ENCODE measurements at regions not wholly inside any gene's neighbourhood (a gene's known extent, or its start where the extent isn't known, plus 50 kb on each side); places are given as distances from the start of the nearest gene placed in this dataset.
A peak's percentile ranks its signal among the peaks of the same experiment; 100 is the strongest.

- DNase-seq, result no peak
Measured at GRCh38 chr3:152097770-152098169, 171.0 kb upstream of the MBNL1 start.

- DNase-seq, result no peak
Measured at GRCh38 chr3:152100491-152101132, 168.1 kb upstream of the MBNL1 start.

GRCh38 chr3:152102410-152102809 lies 166.3 kb upstream of the MBNL1 start:
- DNase-seq, result no peak

GRCh38 chr3:152103257-152103656 lies 165.5 kb upstream of the MBNL1 start:
- no peak for DNase-seq

GRCh38 chr3:152104847-152105415 lies 163.8 kb upstream of the MBNL1 start:
- DNase-seq, result no peak

GRCh38 chr3:152105446-152105845 lies 163.3 kb upstream of the MBNL1 start:
- DNase-seq, result no peak

- DNase-seq, result no peak
Measured at GRCh38 chr3:152109038-152109437, 159.7 kb upstream of the MBNL1 start.

- DNase-seq, result no peak
Measured at GRCh38 chr3:152113413-152113812, 155.3 kb upstream of the MBNL1 start.

GRCh38 chr3:152113992-152114651 lies 154.6 kb upstream of the MBNL1 start:
- DNase-seq, result no peak

- DNase-seq, result no peak
Measured at GRCh38 chr3:152120601-152121269, 148.0 kb upstream of the MBNL1 start.

- DNase-seq, result no peak
Measured at GRCh38 chr3:152121270-152121636, 147.5 kb upstream of the MBNL1 start.

GRCh38 chr3:152122851-152123250 lies 145.9 kb upstream of the MBNL1 start:
- no peak for DNase-seq

GRCh38 chr3:152123457-152123856 lies 145.3 kb upstream of the MBNL1 start:
- DNase-seq, result no peak

- no peak for DNase-seq
Measured at GRCh38 chr3:152126260-152126659, 142.5 kb upstream of the MBNL1 start.

- DNase-seq, result no peak
Measured at GRCh38 chr3:152127058-152127457, 141.7 kb upstream of the MBNL1 start.

- DNase-seq, result no peak
Measured at GRCh38 chr3:152128356-152128755, 140.4 kb upstream of the MBNL1 start.

GRCh38 chr3:152139651-152140050 lies 129.1 kb upstream of the MBNL1 start:
- DNase-seq, result no peak

- DNase-seq, result no peak
Measured at GRCh38 chr3:152146461-152146860, 122.3 kb upstream of the MBNL1 start.

- DNase-seq, result no peak
Measured at GRCh38 chr3:152147748-152148147, 121.0 kb upstream of the MBNL1 start.

- no peak for DNase-seq
Measured at GRCh38 chr3:152148579-152148978, 120.2 kb upstream of the MBNL1 start.

- no peak for DNase-seq
Measured at GRCh38 chr3:152149832-152150231, 118.9 kb upstream of the MBNL1 start.

GRCh38 chr3:152151216-152151876 lies 117.4 kb upstream of the MBNL1 start:
- peak in 1 of 51 donors; percentile 2 for DNase-seq
